ENCODE measurements at regions not wholly inside any gene's neighbourhood (a gene's known extent, or its start where the extent isn't known, plus 50 kb on each side); places are given as distances from the start of the nearest gene placed in this dataset.

- DNase-seq (ENCODE audit: insufficient read length, low spot score) (no peak), FAIRE-seq (no peak)
- TF ChIP-seq CTCF (IDR thresholded peaks at IDR 0.05; ENCODE audit: insufficient read depth, missing control alignments): no peak
These were observed 85.7 kb downstream of the IZUMO3 start for GRCh38 chr9:24459953-24460352.

- no peak for FAIRE-seq
- no peak for TF ChIP-seq CTCF (IDR thresholded peaks at IDR 0.05; ENCODE audit: insufficient read depth, missing control alignments)
- no peak for DNase-seq (ENCODE audit: insufficient read length, low spot score)
These were observed 94.4 kb downstream of the IZUMO3 start for GRCh38 chr9:24451346-24451745.

GRCh38 chr9:24449976-24450375 lies 95.7 kb downstream of the IZUMO3 start:
- FAIRE-seq: no peak
- no peak for DNase-seq (ENCODE audit: insufficient read length, low spot score)
- no peak for TF ChIP-seq CTCF (IDR thresholded peaks at IDR 0.05; ENCODE audit: insufficient read depth, missing control alignments)

- FAIRE-seq: no peak
- DNase-seq (ENCODE audit: insufficient read length, low spot score): no peak
- TF ChIP-seq CTCF (IDR thresholded peaks at IDR 0.05; ENCODE audit: insufficient read depth, missing control alignments): no peak
These were observed 106.2 kb downstream of the IZUMO3 start for GRCh38 chr9:24439456-24439855.

- DNase-seq (ENCODE audit: insufficient read length, low spot score) (no peak), FAIRE-seq (no peak)
- no peak for TF ChIP-seq CTCF (IDR thresholded peaks at IDR 0.05; ENCODE audit: insufficient read depth, missing control alignments)
These were observed 106.8 kb downstream of the IZUMO3 start for GRCh38 chr9:24438876-24439275.

GRCh38 chr9:24436761-24437160 lies 108.9 kb downstream of the IZUMO3 start:
- no peak for DNase-seq (ENCODE audit: insufficient read length, low spot score)
- TF ChIP-seq CTCF (IDR thresholded peaks at IDR 0.05; ENCODE audit: insufficient read depth, missing control alignments): no peak
- no peak for FAIRE-seq

- FAIRE-seq (no peak), DNase-seq (ENCODE audit: insufficient read length, low spot score) (no peak)
- TF ChIP-seq CTCF (IDR thresholded peaks at IDR 0.05; ENCODE audit: insufficient read depth, missing control alignments): no peak
These were observed 111.5 kb downstream of the IZUMO3 start for GRCh38 chr9:24434183-24434582.
